ENCODE measurements at regions not wholly inside any gene's neighbourhood (a gene's known extent, or its start where the extent isn't known, plus 50 kb on each side); places are given as distances from the start of the nearest gene placed in this dataset.

GRCh38 chr1:50358962-50359361 lies 64.3 kb downstream of the DMRTA2 start:
- DNase-seq (ENCODE audit: low read depth) = no peak
- no peak overlapping the region for H3K4me3 ChIP-seq (ENCODE audit: control insufficient read depth, low read depth, low read length)
- TF ChIP-seq, protein P1, sequence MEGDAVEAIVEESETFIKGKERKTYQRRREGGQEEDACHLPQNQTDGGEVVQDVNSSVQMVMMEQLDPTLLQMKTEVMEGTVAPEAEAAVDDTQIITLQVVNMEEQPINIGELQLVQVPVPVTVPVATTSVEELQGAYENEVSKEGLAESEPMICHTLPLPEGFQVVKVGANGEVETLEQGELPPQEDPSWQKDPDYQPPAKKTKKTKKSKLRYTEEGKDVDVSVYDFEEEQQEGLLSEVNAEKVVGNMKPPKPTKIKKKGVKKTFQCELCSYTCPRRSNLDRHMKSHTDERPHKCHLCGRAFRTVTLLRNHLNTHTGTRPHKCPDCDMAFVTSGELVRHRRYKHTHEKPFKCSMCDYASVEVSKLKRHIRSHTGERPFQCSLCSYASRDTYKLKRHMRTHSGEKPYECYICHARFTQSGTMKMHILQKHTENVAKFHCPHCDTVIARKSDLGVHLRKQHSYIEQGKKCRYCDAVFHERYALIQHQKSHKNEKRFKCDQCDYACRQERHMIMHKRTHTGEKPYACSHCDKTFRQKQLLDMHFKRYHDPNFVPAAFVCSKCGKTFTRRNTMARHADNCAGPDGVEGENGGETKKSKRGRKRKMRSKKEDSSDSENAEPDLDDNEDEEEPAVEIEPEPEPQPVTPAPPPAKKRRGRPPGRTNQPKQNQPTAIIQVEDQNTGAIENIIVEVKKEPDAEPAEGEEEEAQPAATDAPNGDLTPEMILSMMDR (conservative IDR thresholded peaks at IDR 0.05; ENCODE audit: control insufficient read depth, insufficient read depth, low read depth, low read length) = no peak

DNA sequence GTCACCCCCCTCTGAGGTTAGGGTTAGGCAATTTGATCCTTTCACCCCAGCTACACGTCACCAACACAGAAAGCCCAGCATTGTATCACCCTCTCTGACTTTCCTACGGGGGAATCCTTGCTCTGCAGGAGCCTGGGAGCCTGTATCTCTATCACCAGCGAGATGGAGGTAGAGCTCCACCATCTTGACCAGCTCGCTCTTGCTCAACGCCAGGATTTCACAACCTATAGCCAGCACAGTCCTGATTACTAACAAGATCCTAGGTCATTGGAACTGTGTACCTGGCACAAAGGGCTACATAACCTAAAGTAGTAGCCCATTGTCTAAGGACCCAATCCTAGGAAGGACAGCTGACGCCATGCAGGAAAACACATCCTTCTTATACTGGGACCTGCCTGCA lies 66.1 kb downstream of the DMRTA2 start:
- TF ChIP-seq, protein P1 (conservative IDR thresholded peaks at IDR 0.05; ENCODE audit: control insufficient read depth, insufficient read depth, low read depth, low read length) = no peak

GRCh38 chr1:50354813-50355212 lies 68.4 kb downstream of the DMRTA2 start:
- DNase-seq (ENCODE audit: low read depth) = no peak
- TF ChIP-seq, protein P1 (conservative IDR thresholded peaks at IDR 0.05; ENCODE audit: control insufficient read depth, insufficient read depth, low read depth, low read length) = no peak
- H3K4me3 ChIP-seq (ENCODE audit: control insufficient read depth, low read depth, low read length) = no peak overlapping the region

More for the DNA sequence above, 66.1 kb downstream of the DMRTA2 start:
- H3K4me3 ChIP-seq (ENCODE audit: control insufficient read depth, low read depth, low read length) = no peak overlapping the region
- DNase-seq (ENCODE audit: low read depth) = no peak

GRCh38 chr1:50352428-50352827 lies 70.8 kb downstream of the DMRTA2 start:
- no peak overlapping the region for H3K4me3 ChIP-seq (ENCODE audit: control insufficient read depth, low read depth, low read length)
- TF ChIP-seq, protein P1 (conservative IDR thresholded peaks at IDR 0.05; ENCODE audit: control insufficient read depth, insufficient read depth, low read depth, low read length) = no peak
- DNase-seq (ENCODE audit: low read depth) = peak; percentile 43

- no peak for DNase-seq (ENCODE audit: low read depth)
- TF ChIP-seq, protein P1 (conservative IDR thresholded peaks at IDR 0.05; ENCODE audit: control insufficient read depth, insufficient read depth, low read depth, low read length) = no peak
- H3K4me3 ChIP-seq (ENCODE audit: control insufficient read depth, low read depth, low read length) = no peak overlapping the region
Observed at GRCh38 chr1:50350868-50351267, 72.4 kb downstream of the DMRTA2 start.

- no peak for DNase-seq (ENCODE audit: low read depth)
- TF ChIP-seq, protein P1 (conservative IDR thresholded peaks at IDR 0.05; ENCODE audit: control insufficient read depth, insufficient read depth, low read depth, low read length) = no peak
- H3K4me3 ChIP-seq (ENCODE audit: control insufficient read depth, low read depth, low read length) = no peak overlapping the region
Observed at GRCh38 chr1:50350421-50350820, 72.8 kb downstream of the DMRTA2 start.

DNA sequence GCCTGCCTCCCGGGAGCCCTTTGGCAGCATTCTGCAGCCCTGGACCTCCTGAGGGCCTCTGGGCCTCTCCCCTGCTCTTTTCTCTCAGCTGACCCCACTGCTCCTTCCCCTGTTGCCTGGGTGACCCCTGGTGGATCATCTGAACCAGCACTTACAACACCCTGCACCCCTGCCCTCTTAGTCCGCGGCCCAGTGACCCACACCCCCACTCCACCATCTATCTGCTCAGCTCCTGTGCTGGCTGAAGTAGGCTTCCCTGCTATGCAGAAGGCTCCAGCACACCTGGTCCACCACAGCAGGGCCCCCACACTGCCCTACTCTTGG lies 74.0 kb downstream of the DMRTA2 start:
- DNase-seq (ENCODE audit: low read depth) = no peak
- no peak overlapping the region for H3K4me3 ChIP-seq (ENCODE audit: control insufficient read depth, low read depth, low read length)
- TF ChIP-seq, protein P1 (conservative IDR thresholded peaks at IDR 0.05; ENCODE audit: control insufficient read depth, insufficient read depth, low read depth, low read length) = no peak

Data from fibroblast of mammary gland (primary cell).